Mesothelial cell of epicardium (in vitro differentiated cells): ENCODE measurements at regions not wholly inside any gene's neighbourhood (a gene's known extent, or its start where the extent isn't known, plus 50 kb on each side); places are given as distances from the start of the nearest gene placed in this dataset.

Experiments used
- DNase-seq, 2 experiments: peaks; one replicate each; pipeline ENCODE4 v3.0.0; 2021; ENCODE audit warnings: low spot score in 2 of 2; ENCODE audit not compliant: unreplicated experiment in 2 of 2
- H3K27ac Mint-ChIP-seq: 2 replicates; pipeline ENCODE4 v1.8.0; 2021; ENCODE audit warnings: mixed read lengths
- H3K27me3 Mint-ChIP-seq: 2 replicates; pipeline ENCODE4 v1.8.0; 2021; ENCODE audit warnings: low read depth, mixed read lengths
- H3K36me3 Mint-ChIP-seq: 2 replicates; pipeline ENCODE4 v1.8.0; 2021; ENCODE audit warnings: mixed read lengths
- H3K4me1 Mint-ChIP-seq: 2 replicates; pipeline ENCODE4 v1.8.0; 2021; ENCODE audit warnings: mixed read lengths
- H3K4me3 Mint-ChIP-seq: 2 replicates; pipeline ENCODE4 v1.8.0; 2021; ENCODE audit warnings: mild to moderate bottlenecking, moderate library complexity, mixed read lengths
- H3K9me3 Mint-ChIP-seq: 2 replicates; pipeline ENCODE4 v1.8.0; 2021; ENCODE audit warnings: mixed read lengths
- TF ChIP-seq, protein P1 (sequence below): fragments of 200-600 bp; sonication (generic); IDR thresholded peaks from one replicate; pipeline ENCODE4 v1.5.0; 2021; ENCODE audit warnings: antibody characterized with exemption; ENCODE audit not compliant: unreplicated experiment

DNA sequence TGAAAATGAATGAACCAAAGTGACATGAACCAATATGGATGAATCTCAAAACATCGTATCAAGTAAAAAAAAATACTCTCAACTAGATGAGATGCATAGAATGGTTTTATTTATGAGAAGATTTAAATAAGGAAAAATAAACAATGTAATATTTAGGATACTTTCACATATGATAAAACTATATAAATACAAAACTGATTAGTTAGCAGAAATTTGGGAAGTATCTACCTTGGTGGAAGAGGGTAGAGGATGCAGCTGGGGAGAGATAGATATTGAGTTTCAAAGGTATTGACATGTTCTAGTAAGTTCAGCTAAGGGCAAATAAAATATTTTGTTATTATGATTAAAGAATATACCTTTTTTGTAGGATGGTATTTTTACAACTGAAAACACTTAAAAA, 463.1 kb downstream of the SH2D4B start:
- no peak overlapping the region for H3K4me3 Mint-ChIP-seq
- TF ChIP-seq, protein P1, sequence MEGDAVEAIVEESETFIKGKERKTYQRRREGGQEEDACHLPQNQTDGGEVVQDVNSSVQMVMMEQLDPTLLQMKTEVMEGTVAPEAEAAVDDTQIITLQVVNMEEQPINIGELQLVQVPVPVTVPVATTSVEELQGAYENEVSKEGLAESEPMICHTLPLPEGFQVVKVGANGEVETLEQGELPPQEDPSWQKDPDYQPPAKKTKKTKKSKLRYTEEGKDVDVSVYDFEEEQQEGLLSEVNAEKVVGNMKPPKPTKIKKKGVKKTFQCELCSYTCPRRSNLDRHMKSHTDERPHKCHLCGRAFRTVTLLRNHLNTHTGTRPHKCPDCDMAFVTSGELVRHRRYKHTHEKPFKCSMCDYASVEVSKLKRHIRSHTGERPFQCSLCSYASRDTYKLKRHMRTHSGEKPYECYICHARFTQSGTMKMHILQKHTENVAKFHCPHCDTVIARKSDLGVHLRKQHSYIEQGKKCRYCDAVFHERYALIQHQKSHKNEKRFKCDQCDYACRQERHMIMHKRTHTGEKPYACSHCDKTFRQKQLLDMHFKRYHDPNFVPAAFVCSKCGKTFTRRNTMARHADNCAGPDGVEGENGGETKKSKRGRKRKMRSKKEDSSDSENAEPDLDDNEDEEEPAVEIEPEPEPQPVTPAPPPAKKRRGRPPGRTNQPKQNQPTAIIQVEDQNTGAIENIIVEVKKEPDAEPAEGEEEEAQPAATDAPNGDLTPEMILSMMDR, result no peak
- H3K9me3 Mint-ChIP-seq, result peaks cover 4% of the 10 kb centered on the region
- peaks cover 2% of the 10 kb centered on the region for H3K27me3 Mint-ChIP-seq
- peaks cover 2% of the 10 kb centered on the region for H3K36me3 Mint-ChIP-seq
- H3K4me1 Mint-ChIP-seq, result no peaks in the 10 kb centered on the region
- DNase-seq, result no peak
- H3K27ac Mint-ChIP-seq, result no peak overlapping the region

DNA sequence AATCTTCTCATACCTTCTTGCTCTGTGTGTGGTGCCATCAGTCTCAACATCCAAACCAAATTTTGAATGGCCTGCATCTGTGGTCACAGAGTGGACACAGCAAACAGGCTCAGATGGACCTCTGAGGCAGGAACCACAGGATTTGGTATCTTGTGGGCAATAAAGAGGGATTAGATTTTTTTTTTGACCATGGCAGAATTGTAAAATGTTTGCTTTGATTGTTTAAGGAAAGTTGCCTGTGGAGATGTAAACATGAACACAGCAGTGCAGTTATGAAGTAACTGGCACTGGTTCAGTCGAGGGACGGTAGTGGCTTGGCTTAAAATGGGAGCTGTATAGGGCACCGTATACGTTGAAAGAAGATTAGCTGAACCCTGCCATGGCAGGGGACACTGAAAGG, 464.7 kb downstream of the SH2D4B start:
- H3K27ac Mint-ChIP-seq, result no peak overlapping the region
- peaks cover 5% of the 10 kb centered on the region for H3K9me3 Mint-ChIP-seq
- no peak for DNase-seq
- H3K4me1 Mint-ChIP-seq, result no peaks in the 10 kb centered on the region
- no peaks in the 10 kb centered on the region for H3K27me3 Mint-ChIP-seq
- TF ChIP-seq, protein P1, result no peak
- H3K4me3 Mint-ChIP-seq, result no peak overlapping the region
- no peaks in the 10 kb centered on the region for H3K36me3 Mint-ChIP-seq

DNA sequence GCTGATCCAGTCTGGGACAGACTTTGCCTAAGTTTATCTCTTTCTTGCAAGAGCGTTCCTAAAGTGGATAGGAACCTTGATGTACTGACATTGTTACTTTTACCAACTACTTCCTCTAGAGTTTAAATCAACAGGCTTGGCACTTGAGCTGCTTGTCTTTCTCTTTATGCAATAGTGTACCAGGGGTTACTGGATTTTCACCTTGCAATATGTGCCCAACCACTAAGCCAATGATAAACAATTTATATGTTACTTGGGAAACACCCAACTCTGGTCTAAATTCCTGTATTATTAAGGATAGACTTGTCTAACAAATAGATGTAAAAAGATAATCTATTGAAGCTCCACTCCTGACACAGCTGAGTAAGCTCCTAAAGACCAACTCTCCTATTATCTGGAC, 470.2 kb downstream of the SH2D4B start:
- H3K4me3 Mint-ChIP-seq, result no peak overlapping the region
- H3K4me1 Mint-ChIP-seq, result no peaks in the 10 kb centered on the region
- H3K27ac Mint-ChIP-seq, result no peak overlapping the region
- no peaks in the 10 kb centered on the region for H3K27me3 Mint-ChIP-seq
- TF ChIP-seq, protein P1, result no peak
- no peaks in the 10 kb centered on the region for H3K36me3 Mint-ChIP-seq
- DNase-seq, result no peak
- peaks cover 5% of the 10 kb centered on the region for H3K9me3 Mint-ChIP-seq

DNA sequence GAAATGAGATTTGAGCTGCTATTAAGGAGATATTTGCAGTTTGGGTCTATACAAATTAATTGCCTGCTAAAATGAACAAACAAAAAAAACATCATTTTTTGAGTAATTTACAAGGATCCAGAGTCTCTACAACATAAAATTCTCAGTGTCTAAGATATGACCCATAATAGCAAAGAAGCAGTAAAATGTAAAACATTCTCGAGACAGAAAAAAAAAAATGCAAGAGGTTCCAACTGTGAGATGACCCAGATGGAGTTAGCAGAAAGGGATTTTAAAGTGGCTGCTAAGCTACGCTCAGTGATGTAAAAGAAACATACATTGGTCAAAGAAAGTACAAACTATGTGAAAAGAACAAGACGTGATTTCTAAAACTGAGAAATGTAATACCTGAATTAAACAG, 471.0 kb downstream of the SH2D4B start:
- TF ChIP-seq, protein P1, result no peak
- H3K27ac Mint-ChIP-seq, result no peak overlapping the region
- no peaks in the 10 kb centered on the region for H3K4me1 Mint-ChIP-seq
- no peak for DNase-seq
- H3K4me3 Mint-ChIP-seq, result no peak overlapping the region
- no peaks in the 10 kb centered on the region for H3K27me3 Mint-ChIP-seq
- H3K9me3 Mint-ChIP-seq, result peaks cover 5% of the 10 kb centered on the region
- H3K36me3 Mint-ChIP-seq, result no peaks in the 10 kb centered on the region

DNA sequence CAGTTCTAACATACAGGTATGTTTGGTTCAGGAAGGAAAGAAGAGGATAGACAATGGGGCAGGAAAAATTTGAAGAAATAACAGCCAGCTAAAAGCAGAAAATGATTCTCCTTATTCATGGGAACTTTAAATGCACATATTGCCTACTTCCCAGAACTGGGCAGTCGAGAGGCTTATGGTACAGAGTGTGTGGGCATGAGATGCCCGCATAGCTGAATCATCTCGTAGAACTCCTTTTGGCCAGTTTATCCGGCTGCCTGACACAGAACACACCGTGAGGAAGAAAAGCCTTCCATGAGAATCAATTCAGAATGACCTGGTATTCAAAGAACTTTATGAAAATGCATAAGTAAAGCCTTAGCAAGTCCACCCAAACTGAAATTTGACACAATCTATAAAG, 471.6 kb downstream of the SH2D4B start:
- Mint-ChIP-seq H3K27ac (no peak overlapping the region), H3K9me3 (peaks cover 5% of the 10 kb centered on the region), H3K4me3 (no peak overlapping the region), H3K27me3 (no peaks in the 10 kb centered on the region), H3K4me1 (no peaks in the 10 kb centered on the region), H3K36me3 (no peaks in the 10 kb centered on the region)
- DNase-seq, result no peak
- TF ChIP-seq, protein P1, result no peak

DNA sequence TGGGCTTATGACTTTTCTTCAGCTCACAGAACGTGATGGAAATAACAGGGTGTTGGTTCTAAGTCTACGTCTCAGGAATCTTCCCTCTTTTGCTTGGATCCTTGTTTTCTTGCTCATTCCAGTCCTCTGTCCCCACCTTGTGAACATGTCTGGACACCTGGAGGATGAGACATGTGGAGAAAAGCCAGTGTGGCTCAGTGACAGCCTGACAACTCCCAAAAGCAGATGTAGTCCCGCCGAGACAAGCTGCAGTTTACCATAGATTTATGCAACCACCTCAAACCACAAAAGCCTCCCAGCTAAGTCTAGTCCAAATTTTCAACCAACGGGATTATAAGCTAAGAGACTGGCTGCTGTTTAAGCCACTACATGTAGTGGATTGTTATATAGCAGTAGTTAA, 476.1 kb downstream of the SH2D4B start:
- Mint-ChIP-seq H3K4me3 (no peak overlapping the region), H3K27me3 (no peaks in the 10 kb centered on the region), H3K27ac (no peak overlapping the region), H3K36me3 (no peaks in the 10 kb centered on the region), H3K4me1 (peaks cover under 1% of the 10 kb centered on the region), H3K9me3 (no peaks in the 10 kb centered on the region)
- no peak for DNase-seq
- TF ChIP-seq, protein P1, result no peak
